Activated CD4-positive, alpha-beta T cell treated with anti-CD3 and anti-CD28 coated beads for 24 hours (primary cell): ENCODE measurements at regions not wholly inside any gene's neighbourhood (a gene's known extent, or its start where the extent isn't known, plus 50 kb on each side); places are given as distances from the start of the nearest gene placed in this dataset.

Source experiments
- DNase-seq, 2 donors: peaks; one replicate each; pipeline ENCODE4 v3.0.0-alpha.2; 2020; ENCODE audit warnings: low read depth in 2 of 2

DNA sequence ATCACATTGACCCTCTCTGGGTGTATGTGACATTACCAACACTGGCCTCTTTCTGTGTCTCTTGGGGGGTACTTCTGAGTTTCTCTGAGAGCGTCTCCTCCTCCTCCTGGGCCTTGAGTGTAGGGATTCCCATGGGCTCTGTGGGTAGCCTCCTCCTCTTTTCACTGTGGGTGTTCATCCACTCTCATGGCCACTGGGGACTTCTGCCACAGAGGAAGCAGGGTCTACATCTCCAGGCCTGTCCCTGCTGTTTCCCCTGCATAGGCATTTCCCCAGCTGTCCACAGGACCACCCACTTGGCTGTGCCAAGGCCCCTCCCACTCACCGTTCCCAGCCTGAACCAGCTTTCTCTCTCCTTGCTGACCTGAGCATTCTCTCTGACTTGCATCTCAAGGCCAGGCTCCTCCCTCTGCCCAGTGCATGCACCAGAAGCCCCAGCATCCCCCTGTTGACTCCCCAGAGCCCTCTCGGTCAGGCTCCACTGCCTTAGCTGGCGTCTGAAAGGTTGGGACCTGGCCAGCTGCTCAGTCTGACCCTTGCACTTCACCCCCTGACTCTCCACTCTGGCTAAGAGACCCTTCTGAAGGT is 487.6 kb downstream of the GLRX3 start:
- DNase-seq, result no peak

GRCh38 chr10:130627346-130628045 is 491.3 kb downstream of the GLRX3 start:
- no peak for DNase-seq

DNA sequence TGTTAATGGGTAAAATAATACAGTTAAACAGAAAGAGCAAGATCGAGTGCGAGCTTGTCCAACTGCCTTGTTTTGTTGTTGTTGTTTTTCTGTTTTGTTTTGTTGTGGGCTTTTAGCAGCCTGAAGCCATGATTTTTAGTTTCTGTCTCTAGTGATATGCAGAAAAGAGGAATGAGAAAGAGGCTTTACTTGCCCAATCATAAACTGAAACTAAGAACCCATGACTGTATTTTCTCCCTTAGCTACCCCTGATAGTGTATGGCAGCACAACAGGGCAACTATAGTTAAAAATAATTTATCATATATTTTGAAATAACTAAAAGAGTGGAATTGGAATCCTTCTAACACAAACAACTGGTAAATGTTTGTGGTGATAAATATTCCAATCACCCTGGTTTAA is 493.9 kb downstream of the GLRX3 start:
- no peak for DNase-seq

DNA sequence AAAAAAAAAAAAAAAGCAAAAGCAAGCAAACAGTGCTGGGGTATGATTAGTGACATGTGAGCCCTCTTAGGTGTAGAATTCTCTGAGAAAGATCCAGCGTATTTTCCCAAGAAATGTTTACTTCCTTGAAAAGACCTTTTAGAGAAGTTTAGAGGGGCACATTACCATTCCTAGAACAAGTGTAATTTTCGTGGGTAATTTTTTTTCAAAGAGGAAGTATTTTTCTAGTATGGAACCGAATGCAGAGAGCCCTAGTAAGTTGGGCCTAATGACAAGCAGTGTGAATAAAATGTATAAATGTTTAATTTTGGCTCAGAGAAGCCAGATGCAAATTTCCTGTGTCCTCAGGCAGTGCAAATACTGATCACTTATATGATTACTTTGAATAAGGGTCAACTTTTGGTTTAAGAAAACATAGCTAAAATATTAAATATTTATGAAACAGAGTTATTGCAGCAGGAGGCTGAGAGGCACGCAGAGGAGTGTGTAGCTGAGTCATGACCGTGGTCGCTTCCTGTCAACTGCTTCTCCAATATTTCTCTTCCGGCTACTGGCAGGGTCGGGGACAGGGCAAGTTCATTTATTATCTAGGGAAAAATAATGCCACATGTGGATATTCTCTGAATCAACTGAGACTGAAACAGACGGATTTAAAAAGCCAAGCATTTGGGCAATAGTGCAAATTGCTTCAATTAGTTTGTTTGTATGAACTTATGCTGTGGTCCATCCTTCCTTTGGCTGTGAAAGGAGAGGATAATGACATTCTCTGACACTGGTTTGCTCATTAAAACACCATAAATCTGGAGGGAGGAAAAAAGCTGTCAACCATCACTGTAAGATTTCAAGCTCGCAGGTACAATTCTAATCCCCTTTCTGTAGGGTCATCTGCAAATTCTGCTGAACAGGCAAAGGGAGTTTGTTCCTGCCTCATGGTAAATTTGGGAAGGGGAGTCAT is 495.2 kb downstream of the GLRX3 start:
- no peak for DNase-seq

- no peak for DNase-seq
These were observed 498.6 kb downstream of the GLRX3 start for GRCh38 chr10:130634816-130635215.

- no peak for DNase-seq
These were observed 499.3 kb downstream of the GLRX3 start for GRCh38 chr10:130635528-130635927.

DNA sequence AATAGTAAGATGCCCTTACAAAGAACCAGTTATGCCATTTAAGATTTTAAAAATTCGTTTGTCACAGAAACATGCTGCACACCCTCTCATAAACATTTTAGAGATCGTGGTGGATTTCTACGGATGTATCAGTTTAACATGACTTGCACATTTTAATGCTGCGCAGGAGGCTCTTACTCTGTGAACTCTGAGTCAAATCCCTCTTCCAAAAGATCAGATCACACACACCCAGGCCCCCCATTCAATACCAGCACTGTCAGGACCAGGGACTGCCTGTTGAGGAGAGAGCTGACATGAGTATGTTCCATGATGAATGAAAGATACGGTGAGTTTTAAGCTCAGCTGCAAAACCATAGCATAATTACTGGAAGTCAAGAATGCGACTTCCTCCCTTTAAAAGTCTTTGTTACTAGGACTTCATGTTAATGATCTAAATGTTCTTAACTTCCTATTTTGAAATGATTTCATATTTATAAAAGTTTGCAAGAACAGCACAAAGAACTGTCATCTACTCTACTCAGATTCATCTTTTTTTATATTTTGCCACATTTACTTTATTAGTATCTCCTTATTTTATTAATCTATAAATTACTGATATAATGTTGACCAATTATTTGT is 500.2 kb downstream of the GLRX3 start:
- DNase-seq, result no peak

- no peak for DNase-seq
These were observed 501.0 kb downstream of the GLRX3 start for GRCh38 chr10:130637089-130637676.

GRCh38 chr10:130638991-130639390 is 502.8 kb downstream of the GLRX3 start:
- DNase-seq, result no peak

DNA sequence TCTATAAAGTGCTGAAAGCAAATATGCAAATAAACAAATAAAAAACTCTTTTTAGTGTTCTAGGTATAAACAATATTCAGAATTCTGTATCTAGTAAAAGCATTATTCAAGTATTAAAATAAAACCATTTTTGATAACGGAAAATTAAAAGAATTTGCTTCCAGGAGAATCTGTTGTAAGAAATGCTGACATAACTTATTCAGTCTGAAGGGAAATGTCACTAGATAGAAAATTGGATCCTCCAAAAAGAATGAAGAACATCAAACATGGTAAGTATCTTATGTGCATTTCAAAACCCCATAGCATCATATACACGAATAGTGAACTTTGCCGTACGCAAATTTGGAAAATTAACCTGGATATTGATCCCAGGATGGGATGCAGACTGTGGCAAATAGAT is 506.7 kb downstream of the GLRX3 start:
- no peak for DNase-seq

GRCh38 chr10:130647341-130647740 is 511.1 kb downstream of the GLRX3 start:
- DNase-seq, result no peak

DNA sequence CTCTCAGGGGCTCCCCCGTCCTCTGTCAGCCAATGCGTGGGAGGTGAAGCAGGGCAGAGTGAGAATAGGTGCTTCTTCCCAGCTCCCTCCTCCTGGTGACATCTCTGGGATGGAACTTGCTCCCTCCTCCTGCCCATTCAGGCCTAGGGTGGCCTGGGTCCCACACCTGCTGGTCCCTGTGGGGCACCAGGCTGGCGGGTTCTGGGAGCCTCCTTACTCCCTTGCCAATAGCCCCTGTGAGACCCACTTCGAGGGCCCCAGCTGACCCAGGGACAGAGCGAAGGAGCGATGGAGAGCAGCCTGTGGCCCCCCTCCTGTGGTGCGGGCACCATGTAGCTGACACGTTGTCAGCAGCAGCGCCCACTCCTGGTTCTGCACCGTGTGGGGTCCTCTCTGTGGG is 512.6 kb downstream of the GLRX3 start:
- DNase-seq, result no peak

DNA sequence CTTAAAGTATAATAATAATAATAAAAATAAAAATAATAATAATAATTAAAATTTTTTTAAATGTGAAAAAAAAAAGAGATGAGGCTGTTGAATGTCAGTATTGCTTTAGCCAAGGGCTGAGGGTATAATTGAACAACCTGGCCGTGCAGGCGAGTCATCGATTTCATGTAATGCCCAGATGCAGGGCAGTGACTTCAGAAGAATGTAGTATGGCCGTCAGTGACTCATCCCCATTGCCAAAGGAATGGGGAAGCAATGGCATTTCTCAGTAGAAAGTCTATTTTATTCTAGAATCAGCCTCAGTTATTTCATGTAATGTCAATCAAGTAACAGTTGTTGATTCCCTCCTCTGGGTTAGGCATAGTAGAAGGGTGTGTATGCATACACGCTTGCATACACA is 516.4 kb downstream of the GLRX3 start:
- DNase-seq, result no peak

DNA sequence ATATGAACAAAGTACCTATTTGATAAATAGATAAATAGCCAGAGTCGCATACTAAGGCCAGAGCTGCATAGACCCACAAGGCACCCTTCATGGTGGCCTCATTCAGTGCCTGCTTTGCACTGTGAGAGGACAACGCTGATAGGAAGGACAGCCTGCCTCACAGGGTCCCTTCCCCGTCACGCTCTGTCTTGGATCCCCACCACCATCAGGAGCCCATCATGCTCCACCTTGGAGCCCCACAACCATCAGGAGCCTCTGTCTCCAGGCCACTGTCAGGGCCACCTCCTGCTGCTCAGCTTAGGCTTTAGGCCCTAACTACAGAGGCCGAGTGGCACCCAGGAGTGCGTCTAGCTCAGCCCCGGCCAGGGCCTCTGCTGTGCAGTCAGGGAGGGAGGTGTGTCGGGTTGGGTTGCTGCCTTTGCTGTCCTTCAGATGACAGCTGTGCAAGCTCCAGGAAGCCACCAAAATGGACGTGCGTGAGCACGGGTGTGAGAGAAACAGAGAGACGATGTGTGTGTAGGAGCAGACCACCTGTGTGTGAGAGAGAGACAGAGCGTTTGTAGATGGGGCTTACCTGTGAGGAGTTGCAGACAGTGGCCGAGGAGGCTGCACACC is 516.9 kb downstream of the GLRX3 start:
- no peak for DNase-seq

DNA sequence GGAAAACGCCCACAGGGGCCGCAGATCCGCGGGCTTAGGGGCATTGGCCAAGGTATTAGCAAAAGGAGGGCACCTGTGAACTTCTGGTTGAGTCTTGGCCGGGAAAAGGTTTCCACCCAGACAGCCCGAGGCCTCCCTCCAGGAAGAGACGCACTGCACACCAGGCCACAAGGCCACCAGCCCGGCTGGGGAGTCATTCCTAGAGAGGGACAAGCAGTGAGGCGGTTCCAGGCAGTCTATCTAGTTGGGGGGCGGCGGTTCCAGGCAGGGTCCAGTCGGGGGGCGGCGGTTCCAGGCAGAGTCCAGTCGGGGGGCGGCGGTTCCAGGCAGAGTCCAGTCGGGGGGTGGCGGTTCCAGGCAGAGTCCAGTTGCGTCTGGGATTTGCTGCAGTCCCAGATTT is 518.5 kb downstream of the GLRX3 start:
- no peak for DNase-seq

GRCh38 chr10:130655313-130656186 is 519.4 kb downstream of the GLRX3 start:
- no peak for DNase-seq

GRCh38 chr10:130656187-130656575 is 520.0 kb downstream of the GLRX3 start:
- no peak for DNase-seq

GRCh38 chr10:130656582-130657133 is 520.5 kb downstream of the GLRX3 start:
- no peak for DNase-seq

- no peak for DNase-seq
These were observed 522.6 kb downstream of the GLRX3 start for GRCh38 chr10:130658687-130659290.

DNA sequence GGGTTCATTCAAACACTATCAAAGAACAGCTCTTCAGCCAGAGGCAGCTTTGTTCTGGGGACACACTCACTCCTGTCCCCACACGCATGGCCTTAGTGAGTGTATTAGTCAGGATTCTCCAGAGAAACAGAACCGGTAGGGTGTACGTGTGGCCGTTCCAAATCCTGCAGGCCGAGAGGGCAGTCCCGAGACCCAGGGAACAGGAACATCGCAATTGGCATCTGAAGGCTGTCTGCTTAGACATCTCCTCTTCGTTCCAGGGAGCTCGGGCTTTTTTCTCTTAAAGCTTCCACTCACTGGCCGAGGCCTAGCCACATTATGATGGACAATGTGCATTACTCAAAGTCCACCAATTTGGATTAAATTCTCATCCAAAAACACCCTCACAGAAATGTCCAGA is 523.3 kb downstream of the GLRX3 start:
- DNase-seq, result no peak
